ENCODE measurements at regions not wholly inside any gene's neighbourhood (a gene's known extent, or its start where the extent isn't known, plus 50 kb on each side); places are given as distances from the start of the nearest gene placed in this dataset.

GRCh38 chr1:170288155-170288554 lies 142.4 kb downstream of the NTMT2 start:
- no peaks in the 10 kb centered on the region for H3K36me3 ChIP-seq (ENCODE audit: control insufficient read depth, insufficient read depth, low read length)
- ATAC-seq (no peak), FAIRE-seq (no peak), DNase-seq (ENCODE audit: extremely low read depth in 1 of 4, low spot score in 3 of 4) (no peak)
- BruUV-seq (replicated peaks): no TSS peak
- no peaks in the 10 kb centered on the region for H3K27me3 ChIP-seq (ENCODE audit: control insufficient read depth in 2 of 2, insufficient read depth in 2 of 2, low read length in 2 of 2)
- H3K4me2 ChIP-seq (ENCODE audit: insufficient read depth, low read length): no peak overlapping the region
- H4K20me1 ChIP-seq (replicated peaks; ENCODE audit: control insufficient read depth, insufficient read depth, low read length): no peaks in the 10 kb centered on the region
- in situ Hi-C loops (cut with MboI): no loop called here
- H3K4me1 ChIP-seq (replicated peaks in 1 of 2; ENCODE audit: control insufficient read depth in 2 of 2, insufficient read depth in 2 of 2, low read length in 2 of 2): no peaks in the 10 kb centered on the region
- H3K9ac ChIP-seq (ENCODE audit: insufficient read depth in 1 of 2, low read depth in 2 of 2, low read length in 2 of 2): no peak overlapping the region
- ChIA-PET CTCF (ENCODE audit: low intra/inter-chr PET ratio) (no interaction called here), POLR2A (no interaction called here)
- 0% methylated on average over 3 of the region's 3 CpGs for WGBS (ENCODE audit: insufficient coverage, low coverage, missing lambda C conversion rate)
- intact Hi-C loops (cut with micrococcal nuclease): no loop called here
- H3K4me3 ChIP-seq: no peak overlapping the region
- H3K79me2 ChIP-seq (ENCODE audit: control insufficient read depth, insufficient read depth, low read length): no peaks in the 10 kb centered on the region
- H3K27ac ChIP-seq (ENCODE audit: extremely low read depth, low read depth, low read length): no peak overlapping the region
- H3K9me1 ChIP-seq (ENCODE audit: control insufficient read depth, insufficient read depth, low read length): no peaks in the 10 kb centered on the region
- H3K9me3 ChIP-seq (replicated peaks; ENCODE audit: control insufficient read depth, insufficient read depth, low read depth, low read length): no peaks in the 10 kb centered on the region
- TF ChIP-seq FOXP1 (CRISPR knock-in tag; IDR thresholded peaks at IDR 0.05): no peak
- TF ChIP-seq SUPT5H (IDR thresholded peaks at IDR 0.05): no peak
- TF ChIP-seq CC2D1A (IDR thresholded peaks at IDR 0.05): no peak
- no peak for TF ChIP-seq BRD4 (IDR thresholded peaks at IDR 0.05)
- TF ChIP-seq ZNF57 (CRISPR knock-in tag; IDR thresholded peaks at IDR 0.05): no peak
- TF ChIP-seq OTX1 (CRISPR knock-in tag; IDR thresholded peaks at IDR 0.05): no peak
- TF ChIP-seq EHMT2 (IDR thresholded peaks at IDR 0.05): no peak
- TF ChIP-seq MEIS2 (IDR thresholded peaks at IDR 0.05; ENCODE audit: partially characterized antibody): no peak
- no peak overlapping the region for H2AFZ ChIP-seq (ENCODE audit: low read depth, low read length)

GRCh38 chr1:170290276-170290675 lies 144.5 kb downstream of the NTMT2 start:
- H3K4me2 ChIP-seq (ENCODE audit: insufficient read depth, low read length): no peak overlapping the region
- 0% methylated on average over 1 of the region's 1 CpG for WGBS (ENCODE audit: insufficient coverage, low coverage, missing lambda C conversion rate)
- H3K27ac ChIP-seq (ENCODE audit: extremely low read depth, low read depth, low read length): no peak overlapping the region
- no TSS peak for BruUV-seq (replicated peaks)
- POLR2A ChIA-PET: no interaction called here
- FAIRE-seq (no peak), ATAC-seq (no peak), DNase-seq (ENCODE audit: extremely low read depth in 1 of 4, low spot score in 3 of 4) (no peak)
- H3K79me2 ChIP-seq (ENCODE audit: control insufficient read depth, insufficient read depth, low read length): no peaks in the 10 kb centered on the region
- no peak overlapping the region for H3K9ac ChIP-seq (ENCODE audit: insufficient read depth in 1 of 2, low read depth in 2 of 2, low read length in 2 of 2)
- no peaks in the 10 kb centered on the region for H3K9me1 ChIP-seq (ENCODE audit: control insufficient read depth, insufficient read depth, low read length)
- H4K20me1 ChIP-seq (replicated peaks; ENCODE audit: control insufficient read depth, insufficient read depth, low read length): no peaks in the 10 kb centered on the region
- H2AFZ ChIP-seq (ENCODE audit: low read depth, low read length): no peak overlapping the region
- in situ Hi-C loops (cut with MboI): no loop called here
- no peaks in the 10 kb centered on the region for H3K4me1 ChIP-seq (replicated peaks in 1 of 2; ENCODE audit: control insufficient read depth in 2 of 2, insufficient read depth in 2 of 2, low read length in 2 of 2)
- no peak overlapping the region for H3K4me3 ChIP-seq
- H3K9me3 ChIP-seq (replicated peaks; ENCODE audit: control insufficient read depth, insufficient read depth, low read depth, low read length): no peaks in the 10 kb centered on the region
- no peaks in the 10 kb centered on the region for H3K27me3 ChIP-seq (ENCODE audit: control insufficient read depth in 2 of 2, insufficient read depth in 2 of 2, low read length in 2 of 2)
- intact Hi-C loops (cut with micrococcal nuclease): no loop called here
- CTCF ChIA-PET (ENCODE audit: low intra/inter-chr PET ratio): no interaction called here
- peak; percentile 59 for TF ChIP-seq TFE3 (CRISPR knock-in tag; IDR thresholded peaks at IDR 0.05)
- TF ChIP-seq HINFP (tag; conservative IDR thresholded peaks at IDR 0.05; ENCODE audit: low read depth): no peak
- TF ChIP-seq POLR2A (conservative IDR thresholded peaks at IDR 0.05): no peak
- H3K36me3 ChIP-seq (ENCODE audit: control insufficient read depth, insufficient read depth, low read length): no peaks in the 10 kb centered on the region
